ENCODE measurements at regions not wholly inside any gene's neighbourhood (a gene's known extent, or its start where the extent isn't known, plus 50 kb on each side); places are given as distances from the start of the nearest gene placed in this dataset.

GRCh38 chr7:138205614-138206150 is 129.4 kb downstream of the AKR1D1 start:
- H3K9me3 ChIP-seq (ENCODE audit: control insufficient read depth in 1 of 2, insufficient read depth in 1 of 2, low read length in 2 of 2), result no peaks in the 10 kb centered on the region
- CTCF ChIA-PET, result no interaction called here
- no peak overlapping the region for H3K27ac ChIP-seq (ENCODE audit: low read depth in 1 of 2, low read length in 2 of 2)
- H3K4me1 Mint-ChIP-seq (ENCODE audit: low read depth), result no peaks in the 10 kb centered on the region
- H3K4me3 Mint-ChIP-seq, result no peak overlapping the region
- no peak overlapping the region for H3K4me3 ChIP-seq (ENCODE audit: low read length)
- H3K27me3 ChIP-seq (ENCODE audit: control insufficient read depth in 1 of 2, insufficient read depth in 2 of 2, low read length in 2 of 2), result no peaks in the 10 kb centered on the region
- no peak for TF ChIP-seq CTCF (IDR thresholded peaks at IDR 0.05)
- no peaks in the 10 kb centered on the region for H3K27me3 Mint-ChIP-seq
- H3K9me3 Mint-ChIP-seq, result no peaks in the 10 kb centered on the region
- H3K4me1 ChIP-seq (ENCODE audit: insufficient read depth, low read length), result no peaks in the 10 kb centered on the region
- POLR2A ChIA-PET, result no interaction called here
- H3K27ac Mint-ChIP-seq, result no peak overlapping the region
- H3K36me3 Mint-ChIP-seq (ENCODE audit: low read depth), result no peaks in the 10 kb centered on the region
- ATAC-seq (ENCODE audit: poor library complexity) (no peak), DNase-seq (no peak)
- no peaks in the 10 kb centered on the region for H3K36me3 ChIP-seq (ENCODE audit: insufficient read depth, low read length)
- intact Hi-C loops (cut with DNase I, micrococcal nuclease), result no loop called here

GRCh38 chr7:138207555-138207971 is 131.3 kb downstream of the AKR1D1 start:
- TF ChIP-seq CTCF (IDR thresholded peaks at IDR 0.05), result no peak
- intact Hi-C loops (cut with DNase I, micrococcal nuclease), result no loop called here
- no peak for ATAC-seq (ENCODE audit: poor library complexity)

GRCh38 chr7:138208142-138208570 is 131.9 kb downstream of the AKR1D1 start:
- no peak overlapping the region for H3K4me3 ChIP-seq (ENCODE audit: low read length)
- H3K9me3 Mint-ChIP-seq, result no peaks in the 10 kb centered on the region
- intact Hi-C loops (cut with DNase I, micrococcal nuclease), result no loop called here
- H3K27me3 Mint-ChIP-seq, result no peaks in the 10 kb centered on the region
- no peaks in the 10 kb centered on the region for H3K27me3 ChIP-seq (ENCODE audit: control insufficient read depth in 1 of 2, insufficient read depth in 2 of 2, low read length in 2 of 2)
- POLR2A ChIA-PET, result no interaction called here
- no peaks in the 10 kb centered on the region for H3K4me1 ChIP-seq (ENCODE audit: insufficient read depth, low read length)
- no peak overlapping the region for H3K27ac Mint-ChIP-seq
- H3K4me3 Mint-ChIP-seq, result no peak overlapping the region
- CTCF ChIA-PET, result no interaction called here
- no peak overlapping the region for H3K27ac ChIP-seq (ENCODE audit: low read depth in 1 of 2, low read length in 2 of 2)
- no peaks in the 10 kb centered on the region for H3K36me3 ChIP-seq (ENCODE audit: insufficient read depth, low read length)
- no peaks in the 10 kb centered on the region for H3K4me1 Mint-ChIP-seq (ENCODE audit: low read depth)
- no peak for DNase-seq
- no peaks in the 10 kb centered on the region for H3K9me3 ChIP-seq (ENCODE audit: control insufficient read depth in 1 of 2, insufficient read depth in 1 of 2, low read length in 2 of 2)
- no peaks in the 10 kb centered on the region for H3K36me3 Mint-ChIP-seq (ENCODE audit: low read depth)
- TF ChIP-seq CTCF (IDR thresholded peaks at IDR 0.05), result no peak
- ATAC-seq (ENCODE audit: poor library complexity), result no peak

More at GRCh38 chr7:138207555-138207971, 131.3 kb downstream of the AKR1D1 start:
- H3K27me3 Mint-ChIP-seq, result no peaks in the 10 kb centered on the region
- no peaks in the 10 kb centered on the region for H3K4me1 ChIP-seq (ENCODE audit: insufficient read depth, low read length)
- DNase-seq, result no peak
- no peak overlapping the region for H3K27ac ChIP-seq (ENCODE audit: low read depth in 1 of 2, low read length in 2 of 2)
- no peaks in the 10 kb centered on the region for H3K27me3 ChIP-seq (ENCODE audit: control insufficient read depth in 1 of 2, insufficient read depth in 2 of 2, low read length in 2 of 2)
- POLR2A ChIA-PET, result no interaction called here
- no peaks in the 10 kb centered on the region for H3K36me3 Mint-ChIP-seq (ENCODE audit: low read depth)
- H3K4me3 ChIP-seq (ENCODE audit: low read length), result no peak overlapping the region
- no peaks in the 10 kb centered on the region for H3K4me1 Mint-ChIP-seq (ENCODE audit: low read depth)
- CTCF ChIA-PET, result no interaction called here
- no peaks in the 10 kb centered on the region for H3K9me3 ChIP-seq (ENCODE audit: control insufficient read depth in 1 of 2, insufficient read depth in 1 of 2, low read length in 2 of 2)
- no peak overlapping the region for H3K27ac Mint-ChIP-seq
- no peaks in the 10 kb centered on the region for H3K9me3 Mint-ChIP-seq
- no peak overlapping the region for H3K4me3 Mint-ChIP-seq
- H3K36me3 ChIP-seq (ENCODE audit: insufficient read depth, low read length), result no peaks in the 10 kb centered on the region

Measured in CD4-positive, alpha-beta T cell (primary cell).